ENCODE measurements at regions not wholly inside any gene's neighbourhood (a gene's known extent, or its start where the extent isn't known, plus 50 kb on each side); places are given as distances from the start of the nearest gene placed in this dataset.

- TF ChIP-seq CTCF (IDR thresholded peaks at IDR 0.05) (no peak), SIN3A (IDR thresholded peaks at IDR 0.05; ENCODE audit: borderline replicate concordance, low read depth, low read length) (no peak), RAD21 (IDR thresholded peaks at IDR 0.05; ENCODE audit: low read length) (no peak), USF1 (IDR thresholded peaks at IDR 0.05; ENCODE audit: borderline replicate concordance, low read depth) (no peak), REST (IDR thresholded peaks at IDR 0.05; ENCODE audit: low read depth, low read length) (no peak), EP300 (IDR thresholded peaks at IDR 0.05; ENCODE audit: borderline replicate concordance in 1 of 2, low read depth in 1 of 2, low read length in 1 of 2) (no peak)
Observed at GRCh38 chr2:128472789-128473174, 154.1 kb upstream of the HS6ST1 start.

Data from SK-N-SH (cell line).